HG03520 (cell line): ENCODE measurements at regions not wholly inside any gene's neighbourhood (a gene's known extent, or its start where the extent isn't known, plus 50 kb on each side); places are given as distances from the start of the nearest gene placed in this dataset.

Source experiments
- ATAC-seq: cut with Tn5 transposase; IDR thresholded peaks from one replicate; pipeline ENCODE4 v1.9.1; 2021; ENCODE audit warnings: mild to moderate bottlenecking, moderate library complexity; ENCODE audit not compliant: unreplicated experiment

DNA sequence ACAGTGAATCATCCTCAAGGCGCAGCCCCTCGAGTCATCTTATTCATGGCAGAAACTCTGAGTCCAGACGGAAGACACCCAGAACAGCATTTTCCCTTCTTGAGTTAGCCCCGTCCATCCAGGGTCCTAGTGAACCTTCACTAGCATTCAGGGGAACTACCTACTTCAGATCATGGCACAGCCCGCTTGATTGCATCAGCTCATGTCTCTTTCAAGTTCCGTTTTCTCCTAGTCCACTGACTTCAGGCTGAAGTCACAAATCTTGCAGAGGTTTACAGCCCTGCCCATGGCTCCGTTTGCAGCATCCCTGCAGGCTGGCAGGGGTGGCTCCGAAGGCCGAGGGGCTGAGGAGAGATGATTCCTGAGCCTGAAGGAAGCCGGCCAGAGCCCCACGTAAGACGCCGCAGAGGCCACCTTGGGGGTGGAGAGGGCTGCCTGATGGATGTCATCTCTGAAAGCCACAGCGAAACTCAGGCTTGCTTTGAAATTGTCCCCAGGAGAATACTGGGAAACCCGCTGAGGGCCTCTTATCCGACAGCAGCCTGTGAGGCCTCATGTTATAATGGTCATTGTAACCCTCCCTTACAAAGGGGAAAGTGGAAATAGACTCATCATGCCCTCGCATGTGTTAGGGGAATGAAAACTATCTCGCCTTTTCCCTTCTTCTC is 310.2 kb upstream of the AJAP1 start:
- peak; percentile 56 for ATAC-seq

DNA sequence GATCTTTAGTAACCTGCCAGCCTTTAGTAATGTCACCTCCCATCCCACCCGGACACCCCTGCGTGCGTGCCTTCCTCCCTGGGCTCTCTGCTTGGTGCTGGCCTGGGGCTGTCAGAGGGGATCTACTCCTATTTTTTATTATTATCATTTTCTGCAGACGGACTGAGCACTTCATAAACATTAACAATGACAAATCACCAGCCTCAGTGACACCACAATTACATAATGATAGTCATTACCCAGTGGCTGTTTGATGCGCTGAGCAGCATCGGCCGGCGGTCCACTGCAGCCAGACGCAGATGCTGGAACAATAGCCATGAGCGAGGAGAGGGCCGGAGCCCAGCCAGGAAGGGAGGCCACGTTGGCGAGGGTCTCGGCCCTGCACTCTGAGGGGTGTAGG is 309.3 kb upstream of the AJAP1 start:
- no peak for ATAC-seq

DNA sequence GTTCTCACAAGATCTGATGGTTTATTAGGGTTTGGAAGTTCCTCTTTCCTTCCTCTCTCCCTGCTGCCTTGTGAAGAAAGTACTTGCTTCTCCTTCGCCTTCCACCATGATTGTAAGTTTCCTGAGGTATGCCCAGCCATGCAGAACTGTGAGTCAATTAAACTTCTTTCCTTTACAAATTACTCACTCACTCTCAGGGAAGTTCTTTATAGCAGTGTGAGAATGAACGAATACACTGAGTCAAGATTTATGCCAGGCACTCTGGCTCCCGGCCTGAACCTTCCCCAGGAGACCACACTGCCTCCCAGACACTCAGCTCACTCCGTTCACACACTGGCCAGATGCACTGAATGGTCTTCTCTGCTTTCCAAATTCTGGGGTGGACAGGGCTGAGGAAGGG is 308.3 kb upstream of the AJAP1 start:
- no peak for ATAC-seq

DNA sequence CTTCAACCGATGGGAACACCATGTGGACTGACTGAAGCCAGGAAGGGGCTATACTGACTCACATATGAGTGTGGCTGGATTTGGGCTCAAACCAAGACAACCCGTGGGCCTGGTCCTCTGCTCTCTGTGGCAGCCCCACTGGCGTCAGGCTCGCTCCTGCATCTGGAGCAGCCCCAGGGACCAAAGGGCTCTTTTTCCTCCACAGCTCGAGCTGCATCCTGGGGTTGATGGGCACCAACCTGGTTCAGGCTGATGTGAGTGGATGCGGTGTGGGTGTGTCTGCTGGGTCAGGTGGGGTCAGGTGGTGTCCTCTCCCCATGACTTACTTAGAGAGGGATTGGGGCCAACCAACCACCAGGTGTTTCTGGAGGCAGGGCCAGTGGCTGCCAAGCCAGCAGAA is 303.0 kb upstream of the AJAP1 start:
- ATAC-seq: no peak

DNA sequence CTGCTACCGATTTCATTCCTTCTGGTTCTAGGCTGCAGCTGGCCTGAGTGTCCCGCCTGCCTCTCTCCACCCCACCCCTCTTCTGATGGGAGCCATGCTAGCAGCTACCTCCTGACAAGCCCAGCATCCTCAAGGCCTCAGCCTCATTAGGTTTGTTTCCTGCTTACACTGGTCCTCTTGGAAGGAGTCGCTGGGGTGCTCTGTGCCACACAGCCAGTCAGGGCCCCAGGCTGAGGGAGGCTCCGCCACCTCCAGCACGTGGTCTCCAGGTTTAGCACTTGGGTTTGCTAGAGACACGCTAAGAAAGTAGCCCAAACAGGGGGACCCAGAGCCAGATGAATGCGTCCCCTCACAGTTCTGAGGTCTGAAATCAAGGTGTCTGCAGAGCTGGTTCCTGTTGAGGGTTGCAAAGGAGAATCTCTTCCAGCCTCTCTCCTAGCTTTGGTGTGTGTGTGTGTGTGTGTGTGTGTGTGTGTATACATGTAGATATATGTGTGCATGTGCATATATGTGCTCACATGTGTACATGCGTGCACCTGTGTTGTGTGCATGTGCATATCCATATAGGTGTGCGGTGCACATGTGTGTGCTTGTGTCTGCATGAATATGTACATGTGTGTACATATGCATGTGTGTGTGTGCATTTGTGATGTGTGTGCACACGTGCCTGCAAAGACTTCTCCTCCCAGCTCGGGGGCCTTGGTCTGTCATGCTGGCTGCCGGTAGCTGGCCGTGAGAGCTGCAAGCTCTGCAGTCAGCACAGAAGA is 301.1 kb upstream of the AJAP1 start:
- ATAC-seq: no peak

DNA sequence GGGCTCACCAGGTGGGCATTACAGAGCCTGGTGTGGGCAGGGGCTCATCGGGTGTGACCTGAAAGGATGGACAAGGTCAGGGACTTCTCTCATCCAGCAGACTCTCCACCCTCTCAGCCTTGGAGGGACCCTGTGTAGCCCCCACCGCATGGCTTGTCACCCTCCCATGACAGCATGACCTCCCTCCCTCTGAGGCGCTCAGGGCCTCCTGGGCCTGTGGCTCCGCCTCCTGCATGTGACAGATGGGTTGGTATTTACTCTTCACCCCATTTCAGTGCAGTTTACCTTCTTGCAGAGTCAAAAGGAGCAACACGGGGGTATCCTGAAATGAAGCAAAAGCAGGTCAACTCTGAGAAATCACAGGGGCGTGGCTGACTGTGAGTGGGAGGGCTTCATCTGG is 298.6 kb upstream of the AJAP1 start:
- ATAC-seq: no peak

DNA sequence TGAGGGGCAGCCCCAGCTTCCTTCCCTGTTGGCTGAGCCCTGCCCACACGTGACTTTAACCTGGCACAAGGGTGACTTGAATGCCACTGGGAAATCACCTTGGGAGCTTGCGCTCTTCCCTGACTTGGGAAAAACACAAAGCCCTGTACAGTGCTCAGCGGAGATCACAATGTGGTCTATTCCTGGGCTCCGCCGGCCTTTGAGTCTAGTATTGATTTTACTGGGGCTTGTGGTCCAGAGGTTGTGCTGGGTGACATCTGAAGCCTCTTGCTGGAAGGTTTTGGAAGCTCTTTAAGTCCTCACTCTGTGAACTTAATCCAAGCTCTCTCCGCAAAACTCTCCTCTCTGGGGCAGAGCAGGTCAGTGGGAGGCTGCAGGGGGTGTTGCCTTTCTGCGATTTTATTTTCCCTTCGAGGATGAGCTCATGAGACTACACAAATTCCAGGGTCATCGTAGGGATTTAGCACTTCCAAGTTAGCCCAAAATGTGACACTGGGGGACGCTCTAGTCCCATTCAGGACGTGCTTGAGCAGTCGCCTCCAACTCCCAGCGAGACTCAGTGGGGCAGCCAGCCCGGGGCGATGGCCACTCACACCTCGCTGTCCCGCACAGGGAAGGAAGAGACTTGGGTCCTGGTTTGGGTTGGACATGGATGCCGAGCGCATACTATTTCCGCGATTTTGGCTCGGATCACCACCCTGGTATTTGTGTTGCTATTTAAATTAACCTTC is 291.9 kb upstream of the AJAP1 start:
- ATAC-seq: no peak

DNA sequence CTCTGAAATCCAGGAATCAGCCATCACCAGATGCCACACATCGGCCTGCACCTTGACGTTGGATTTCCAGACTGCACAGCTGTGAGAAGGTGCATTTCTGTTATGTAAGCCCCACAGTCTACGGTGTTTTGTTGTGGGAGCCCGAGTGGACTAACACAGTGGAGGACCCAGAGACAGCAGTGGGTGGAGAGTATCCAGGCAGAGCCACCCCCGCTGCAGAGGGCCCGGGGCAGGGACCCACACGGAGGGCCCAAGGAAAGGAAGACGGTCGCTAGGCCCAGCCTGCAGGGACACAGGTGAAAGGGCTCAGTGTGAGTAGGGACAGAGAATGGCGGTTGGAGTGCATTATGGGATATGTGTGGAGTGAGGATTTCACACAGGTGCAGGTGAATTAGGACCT is 288.3 kb upstream of the AJAP1 start:
- ATAC-seq: no peak

DNA sequence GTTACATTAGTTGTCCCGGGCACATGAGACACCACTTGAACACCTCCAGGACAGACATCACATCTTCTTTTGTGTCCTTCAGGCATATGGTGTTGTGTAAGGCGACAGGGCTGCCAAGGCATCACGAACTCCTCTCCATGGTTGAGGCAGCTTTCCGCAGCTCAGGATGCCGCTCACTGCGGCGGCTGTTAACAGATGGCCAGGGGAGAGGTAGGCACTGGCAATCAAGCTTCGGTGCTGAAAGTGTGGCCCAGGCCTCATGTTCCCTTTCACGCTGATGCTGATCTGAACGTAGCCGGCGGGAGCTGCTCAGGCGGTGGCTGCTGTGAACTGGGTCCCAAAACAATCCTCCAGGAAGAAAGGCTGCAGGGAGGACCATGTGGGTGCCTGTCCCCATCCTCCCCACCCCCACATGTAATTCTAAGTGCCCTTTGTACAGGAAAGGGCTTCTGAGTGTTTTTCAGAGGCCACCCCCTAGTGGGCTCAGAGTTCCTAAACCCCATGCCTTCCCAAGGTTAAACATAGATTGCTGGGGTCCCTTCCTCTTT is 287.1 kb upstream of the AJAP1 start:
- no peak for ATAC-seq

DNA sequence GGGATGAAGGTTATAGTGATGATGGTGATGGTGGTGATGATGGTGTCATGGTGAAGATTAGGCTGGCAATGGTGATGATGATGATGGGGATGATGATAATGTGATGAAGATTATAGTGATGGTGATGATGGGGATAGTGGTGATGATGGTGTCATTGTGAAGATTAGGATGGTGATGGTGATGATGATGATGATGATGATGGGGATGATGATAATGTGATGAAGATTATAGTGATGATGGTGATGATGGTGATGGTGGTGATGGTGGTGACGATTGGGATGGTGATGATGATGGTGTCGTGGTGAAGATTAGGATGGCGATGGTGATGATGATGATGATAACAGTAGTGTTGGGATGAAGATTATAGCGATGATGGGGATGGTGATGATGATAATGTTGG is 285.1 kb upstream of the AJAP1 start:
- no peak for ATAC-seq

DNA sequence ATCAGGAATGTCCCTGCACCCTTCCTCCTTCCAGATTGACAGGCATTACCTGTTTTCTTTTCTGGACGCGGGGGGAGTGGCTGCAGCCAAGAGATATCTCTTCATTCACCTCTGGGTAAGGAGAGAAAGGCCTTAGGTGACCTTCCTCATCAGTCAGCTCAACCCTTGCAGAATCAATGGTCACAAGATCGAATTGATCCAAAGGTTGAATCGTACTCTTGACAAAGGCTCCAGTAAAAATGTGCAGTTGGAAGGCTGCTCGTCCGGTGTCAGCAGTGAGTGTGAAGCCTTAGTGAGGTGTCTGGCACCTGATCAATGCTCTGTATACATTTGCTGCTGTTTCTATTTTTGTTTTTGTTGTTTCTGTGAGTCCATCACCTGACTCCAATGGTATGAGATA is 282.6 kb upstream of the AJAP1 start:
- ATAC-seq: no peak

DNA sequence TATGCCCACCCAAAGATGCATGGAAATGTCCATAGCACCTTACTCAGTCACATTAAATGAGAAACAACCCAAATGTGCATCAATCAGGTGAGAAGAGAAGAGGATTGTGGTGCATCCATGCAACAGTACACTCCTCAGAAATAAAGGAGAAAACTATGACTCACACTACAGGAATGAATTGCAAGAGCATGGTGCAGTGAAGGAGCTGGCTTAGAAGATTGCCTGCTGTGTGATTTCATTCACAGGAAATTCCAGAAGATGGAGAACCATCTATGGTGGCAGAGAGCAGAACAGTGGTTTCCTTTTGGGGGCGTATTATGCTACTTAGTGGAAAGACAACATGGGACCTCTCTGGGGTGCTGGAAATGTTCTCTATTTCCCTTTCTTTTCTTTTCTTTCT is 278.6 kb upstream of the AJAP1 start:
- no peak for ATAC-seq

DNA sequence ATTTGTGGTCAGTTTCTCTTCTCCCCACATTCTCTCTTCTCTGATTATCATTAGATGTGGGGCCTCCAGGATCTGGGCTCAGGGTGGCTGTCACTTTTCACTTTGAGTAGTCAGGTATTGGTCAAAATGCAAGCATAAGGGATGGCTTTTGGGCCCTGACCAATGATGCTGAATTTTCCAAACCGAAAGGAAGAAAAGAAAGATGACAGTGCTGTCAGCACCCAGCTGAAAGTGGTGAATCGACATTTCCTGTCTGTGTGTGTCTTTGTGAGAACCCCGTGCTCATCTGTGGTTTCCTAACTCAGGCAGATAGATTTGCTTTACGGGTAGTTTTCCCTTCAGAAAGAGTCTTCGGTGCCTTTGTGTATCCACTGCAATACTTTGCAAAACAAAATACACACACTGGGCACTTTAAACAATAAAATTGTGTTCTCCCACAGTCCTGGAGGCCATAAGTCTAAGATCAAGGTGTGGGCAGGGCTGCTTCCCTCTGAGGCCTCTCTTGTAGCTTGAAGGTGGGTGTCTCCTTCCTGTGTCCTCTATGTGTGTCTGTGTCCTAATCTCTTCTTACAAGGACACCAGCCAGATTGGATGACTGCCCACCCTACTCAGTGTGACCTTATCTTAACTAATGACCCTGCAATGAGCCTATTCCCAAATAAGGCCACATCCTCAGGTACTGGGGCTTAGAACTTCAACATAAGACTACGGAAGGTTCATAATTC is 274.8 kb upstream of the AJAP1 start:
- ATAC-seq: no peak

DNA sequence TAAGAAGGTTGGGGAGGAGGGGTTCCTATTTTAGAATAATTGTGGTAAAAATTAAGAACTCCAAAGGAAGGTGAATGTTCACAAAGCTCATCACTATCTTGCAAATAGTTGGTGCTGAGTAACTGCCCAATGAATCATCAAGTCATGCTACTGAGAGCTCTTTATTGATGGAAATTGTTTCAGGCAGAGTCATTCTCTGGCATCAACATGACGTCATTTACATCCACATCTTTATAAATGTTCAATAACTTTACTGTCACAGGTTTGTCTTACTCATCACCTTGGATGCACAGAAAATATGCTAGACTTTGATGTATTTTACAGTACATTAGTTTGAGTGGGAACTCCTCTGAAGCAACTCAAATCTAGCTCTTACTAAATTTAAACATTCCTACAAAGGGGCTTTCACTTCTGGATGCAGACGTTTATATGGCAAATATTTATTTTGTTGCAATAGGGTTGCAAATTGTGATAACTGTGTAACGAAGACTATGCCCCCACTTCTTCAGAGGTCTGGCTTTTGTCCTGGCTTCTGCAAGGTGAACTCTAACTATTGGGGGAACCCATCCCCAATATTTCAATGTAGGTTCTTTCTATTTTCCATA is 273.7 kb upstream of the AJAP1 start:
- no peak for ATAC-seq

DNA sequence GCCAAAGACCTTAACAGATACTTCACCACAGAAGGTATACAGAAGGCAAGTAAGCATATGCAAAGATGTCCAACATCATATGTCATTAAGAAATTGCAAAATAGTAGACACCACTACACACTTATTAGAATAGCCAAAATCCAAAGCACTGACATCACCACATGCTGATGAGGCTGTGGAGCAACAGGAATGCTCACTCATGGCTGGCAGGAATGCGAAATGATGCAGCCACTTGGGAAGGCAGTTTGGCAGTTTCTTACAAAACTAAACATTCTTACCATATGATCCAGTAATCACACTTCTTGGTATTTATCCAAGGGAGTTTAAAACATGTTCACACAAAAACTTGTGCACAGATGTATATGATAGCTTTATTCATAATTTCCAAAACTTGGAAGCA is 261.2 kb upstream of the AJAP1 start:
- no peak for ATAC-seq

DNA sequence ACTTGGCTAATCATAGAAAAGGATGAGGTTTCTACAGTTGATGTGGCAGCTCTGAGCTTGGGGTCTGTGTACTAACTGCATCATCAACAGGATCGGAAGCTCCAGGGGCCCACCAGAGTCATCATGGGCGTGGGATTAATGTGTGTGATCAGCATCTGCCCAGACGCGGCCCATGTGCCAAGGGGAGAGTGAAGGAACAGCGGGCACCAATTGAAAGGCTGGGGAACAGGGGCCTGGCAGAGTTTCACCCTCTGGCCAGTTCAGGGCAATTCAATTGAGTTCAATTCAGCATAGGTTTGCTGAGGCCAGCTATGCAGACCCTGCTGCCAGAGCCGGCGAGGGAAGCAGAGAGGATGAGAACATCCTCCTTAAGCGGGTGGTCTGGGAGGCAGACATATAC is 260.0 kb upstream of the AJAP1 start:
- no peak for ATAC-seq

DNA sequence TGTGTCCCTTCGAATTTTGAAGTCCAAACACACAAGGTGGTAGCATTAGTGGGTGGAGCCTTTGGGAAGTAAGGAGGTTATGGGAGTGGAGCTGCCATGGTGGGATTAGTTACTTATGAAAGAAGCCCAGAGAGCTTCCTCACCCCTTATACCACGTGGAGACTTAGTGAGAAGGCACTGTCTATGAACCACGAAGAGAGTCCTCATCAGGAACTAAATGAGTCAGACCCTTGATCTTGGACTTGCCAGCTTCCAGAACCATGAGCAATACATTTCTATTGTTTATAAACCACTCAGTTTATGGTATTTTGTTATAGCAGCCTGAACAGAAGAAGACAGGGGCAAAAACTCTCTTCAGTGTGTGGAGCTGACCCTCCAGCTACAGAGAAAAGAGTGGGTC is 259.3 kb upstream of the AJAP1 start:
- no peak for ATAC-seq

DNA sequence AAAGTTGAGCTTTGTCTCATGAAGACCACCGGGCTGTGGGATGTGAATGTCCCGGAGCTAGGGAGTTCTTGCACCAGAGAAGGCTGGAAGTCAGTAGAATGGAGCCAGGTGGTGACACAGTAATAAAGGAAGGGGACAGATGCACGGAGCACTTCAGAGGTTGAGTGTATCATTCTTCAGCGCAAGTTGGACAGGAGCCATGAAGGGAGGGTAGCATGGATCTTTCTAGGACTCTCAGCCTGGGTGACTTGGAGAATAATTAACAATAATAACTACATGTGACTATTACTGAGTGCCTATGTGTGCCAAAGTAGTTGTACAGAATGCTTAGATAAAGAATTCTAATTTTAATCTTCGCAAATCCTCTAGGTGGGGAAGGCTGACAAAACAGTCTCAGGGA is 258.7 kb upstream of the AJAP1 start:
- no peak for ATAC-seq

DNA sequence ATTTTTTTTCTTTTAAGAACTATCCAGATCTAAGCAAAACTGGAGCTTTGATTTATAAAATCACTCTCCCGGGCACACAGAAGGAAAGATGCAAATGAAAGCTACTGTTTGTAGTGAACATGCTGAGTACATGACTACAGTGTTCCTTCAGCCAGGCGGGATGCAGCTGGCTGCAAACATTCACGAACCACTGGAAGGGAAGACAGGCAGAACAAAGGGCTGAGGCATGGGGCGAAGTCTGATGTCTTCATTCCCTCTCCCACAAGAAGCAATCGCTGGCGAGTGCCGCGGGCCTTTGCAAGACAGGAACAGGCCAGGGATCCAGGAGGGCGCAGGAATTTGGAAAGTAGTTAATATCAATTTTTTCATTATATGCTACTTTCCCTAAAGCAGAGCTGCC is 257.9 kb upstream of the AJAP1 start:
- no peak for ATAC-seq

DNA sequence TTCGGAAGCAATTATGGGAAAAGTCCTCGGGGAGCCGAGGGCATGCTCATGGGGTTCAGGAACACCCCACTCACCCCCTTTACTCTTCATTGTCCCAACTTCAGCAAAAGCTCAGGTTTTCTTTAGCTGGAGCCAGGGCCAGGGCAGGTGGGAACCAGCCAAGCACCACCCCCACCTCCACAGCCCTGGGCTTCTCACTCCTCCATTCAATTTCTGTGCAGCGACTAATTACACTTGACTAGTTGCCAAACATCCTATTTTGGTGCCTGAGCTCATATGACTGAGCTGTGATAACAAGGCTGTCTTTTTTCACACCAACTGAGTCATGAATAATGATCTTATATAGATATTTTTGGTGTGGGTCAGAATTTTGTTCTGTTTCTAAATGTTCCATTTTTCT is 257.2 kb upstream of the AJAP1 start:
- ATAC-seq: no peak

DNA sequence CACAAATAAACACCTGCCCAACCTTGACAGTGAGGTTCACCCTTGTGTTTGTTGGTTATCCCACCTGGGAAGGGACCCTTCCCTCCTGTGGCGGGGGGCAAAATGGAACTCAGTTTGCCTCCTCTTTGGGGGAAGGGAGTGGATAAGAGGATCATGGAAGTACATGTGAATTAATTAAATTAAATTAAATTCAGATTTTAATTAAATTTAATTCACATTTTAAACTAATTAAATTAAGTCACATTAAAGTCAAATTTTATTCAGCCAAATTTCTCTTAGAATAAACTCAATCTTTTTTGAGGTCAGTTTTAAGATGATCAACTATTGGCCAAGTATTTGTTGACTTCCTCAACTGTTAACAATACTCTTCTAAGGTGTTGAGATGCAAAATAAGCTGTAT is 252.4 kb upstream of the AJAP1 start:
- no peak for ATAC-seq
